ENCODE measurements at regions not wholly inside any gene's neighbourhood (a gene's known extent, or its start where the extent isn't known, plus 50 kb on each side); places are given as distances from the start of the nearest gene placed in this dataset.

DNA sequence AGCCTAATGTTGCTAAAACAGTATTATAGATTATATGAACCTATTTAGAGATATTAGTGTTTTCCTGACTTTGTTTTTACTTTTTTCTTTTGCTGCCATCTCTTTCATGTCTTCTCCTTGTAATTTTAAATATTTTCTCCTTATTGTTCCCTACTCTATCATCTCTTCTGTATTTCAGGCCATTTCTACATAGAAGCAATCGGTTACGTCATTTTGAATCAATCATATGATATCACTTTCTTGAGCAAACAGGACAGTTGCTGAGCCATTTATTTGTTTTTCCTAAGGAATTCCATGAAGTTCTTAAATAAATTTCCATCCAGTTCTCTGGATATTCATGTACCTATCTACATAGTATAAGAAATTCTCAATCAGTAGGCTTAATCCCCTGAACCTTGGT lies 287.2 kb downstream of the NUF2 start:
- TF ChIP-seq, protein P1, sequence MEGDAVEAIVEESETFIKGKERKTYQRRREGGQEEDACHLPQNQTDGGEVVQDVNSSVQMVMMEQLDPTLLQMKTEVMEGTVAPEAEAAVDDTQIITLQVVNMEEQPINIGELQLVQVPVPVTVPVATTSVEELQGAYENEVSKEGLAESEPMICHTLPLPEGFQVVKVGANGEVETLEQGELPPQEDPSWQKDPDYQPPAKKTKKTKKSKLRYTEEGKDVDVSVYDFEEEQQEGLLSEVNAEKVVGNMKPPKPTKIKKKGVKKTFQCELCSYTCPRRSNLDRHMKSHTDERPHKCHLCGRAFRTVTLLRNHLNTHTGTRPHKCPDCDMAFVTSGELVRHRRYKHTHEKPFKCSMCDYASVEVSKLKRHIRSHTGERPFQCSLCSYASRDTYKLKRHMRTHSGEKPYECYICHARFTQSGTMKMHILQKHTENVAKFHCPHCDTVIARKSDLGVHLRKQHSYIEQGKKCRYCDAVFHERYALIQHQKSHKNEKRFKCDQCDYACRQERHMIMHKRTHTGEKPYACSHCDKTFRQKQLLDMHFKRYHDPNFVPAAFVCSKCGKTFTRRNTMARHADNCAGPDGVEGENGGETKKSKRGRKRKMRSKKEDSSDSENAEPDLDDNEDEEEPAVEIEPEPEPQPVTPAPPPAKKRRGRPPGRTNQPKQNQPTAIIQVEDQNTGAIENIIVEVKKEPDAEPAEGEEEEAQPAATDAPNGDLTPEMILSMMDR (IDR thresholded peaks at IDR 0.05): no peak
- intact Hi-C loops (cut with DNase I): no loop called here
- no peak overlapping the region for H3K4me3 ChIP-seq
- no peaks in the 10 kb centered on the region for H3K36me3 ChIP-seq
- no peaks in the 10 kb centered on the region for H3K4me1 ChIP-seq
- no peak overlapping the region for H3K27ac ChIP-seq
- no peaks in the 10 kb centered on the region for H3K27me3 ChIP-seq
- no peaks in the 10 kb centered on the region for H3K9me3 ChIP-seq
- no peak for DNase-seq
- no peak overlapping the region for H3K9ac ChIP-seq (ENCODE audit: low read depth in 2 of 2, low read length in 2 of 2)

DNA sequence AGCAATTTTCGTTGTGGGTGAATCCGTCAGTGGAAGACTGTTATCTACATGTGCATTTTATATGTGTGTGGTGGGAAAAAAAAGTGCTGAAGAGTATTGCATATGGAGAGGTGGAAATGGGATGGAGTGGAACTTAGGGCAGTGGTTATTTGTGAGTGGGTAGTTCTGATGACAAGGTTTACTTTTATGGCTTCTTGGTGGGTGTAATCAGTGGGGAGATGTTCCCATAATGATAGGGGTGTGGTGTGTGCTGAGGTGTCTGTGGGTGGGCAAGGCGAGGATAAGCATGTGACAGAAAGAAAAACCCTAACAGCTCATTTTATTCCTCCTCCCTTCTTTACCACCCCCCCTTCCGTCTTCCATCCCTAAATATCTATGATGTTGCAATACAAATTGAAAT lies 288.1 kb downstream of the NUF2 start:
- H3K4me3 ChIP-seq: no peak overlapping the region
- DNase-seq: no peak
- H3K36me3 ChIP-seq: no peaks in the 10 kb centered on the region
- intact Hi-C loops (cut with DNase I): no loop called here
- TF ChIP-seq, protein P1 (IDR thresholded peaks at IDR 0.05): no peak
- H3K4me1 ChIP-seq: no peaks in the 10 kb centered on the region
- H3K9me3 ChIP-seq: no peaks in the 10 kb centered on the region
- no peaks in the 10 kb centered on the region for H3K27me3 ChIP-seq
- H3K9ac ChIP-seq (ENCODE audit: low read depth in 2 of 2, low read length in 2 of 2): no peak overlapping the region
- H3K27ac ChIP-seq: no peak overlapping the region

DNA sequence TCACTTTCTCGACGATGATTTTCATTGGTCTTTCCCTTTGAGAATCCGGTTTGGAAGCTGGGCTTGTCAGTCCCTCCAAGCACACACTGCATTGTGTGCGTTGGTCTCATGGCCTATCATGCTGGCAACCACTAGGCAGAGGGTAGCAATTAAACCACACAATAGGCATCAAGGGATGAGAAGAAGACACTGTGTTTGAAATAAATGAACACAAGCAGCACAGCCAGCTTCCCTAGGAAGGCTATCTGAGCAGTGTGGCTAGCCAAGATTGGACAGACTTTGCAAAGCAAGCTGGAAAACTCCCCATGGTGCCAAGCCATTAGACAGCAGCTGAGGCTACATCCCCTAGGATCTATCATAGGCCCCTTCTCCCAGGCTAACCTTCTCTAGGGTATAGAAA lies 288.7 kb downstream of the NUF2 start:
- no peak overlapping the region for H3K27ac ChIP-seq
- H3K9ac ChIP-seq (ENCODE audit: low read depth in 2 of 2, low read length in 2 of 2): no peak overlapping the region

DNA sequence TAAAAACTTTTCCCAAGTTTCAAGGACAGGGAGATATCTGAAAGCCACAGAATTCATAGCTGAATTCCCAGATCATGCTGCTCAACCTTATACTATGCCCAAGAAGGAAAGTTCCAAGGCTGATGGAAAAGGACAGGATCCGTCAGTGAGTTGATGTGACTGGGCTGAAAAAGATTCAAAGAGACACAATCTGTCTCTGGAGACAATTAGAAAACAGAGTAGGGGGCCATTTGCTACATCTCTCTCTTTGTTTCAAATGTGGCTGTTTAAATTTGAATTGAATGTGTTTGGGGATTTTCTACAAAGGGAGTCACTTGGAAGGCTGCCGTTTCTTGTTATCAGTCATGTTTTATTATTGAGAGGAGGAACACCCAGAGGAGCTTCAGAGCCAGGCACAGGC lies 292.6 kb downstream of the NUF2 start:
- intact Hi-C loops (cut with DNase I): no loop called here

More for the DNA sequence above, 288.7 kb downstream of the NUF2 start:
- Histone ChIP-seq H3K4me3 (no peak overlapping the region), H3K4me1 (no peaks in the 10 kb centered on the region), H3K9me3 (no peaks in the 10 kb centered on the region), H3K36me3 (no peaks in the 10 kb centered on the region), H3K27me3 (no peaks in the 10 kb centered on the region)
- intact Hi-C loops (cut with DNase I): no loop called here
- DNase-seq: no peak
- TF ChIP-seq, protein P1 (IDR thresholded peaks at IDR 0.05): no peak

DNA sequence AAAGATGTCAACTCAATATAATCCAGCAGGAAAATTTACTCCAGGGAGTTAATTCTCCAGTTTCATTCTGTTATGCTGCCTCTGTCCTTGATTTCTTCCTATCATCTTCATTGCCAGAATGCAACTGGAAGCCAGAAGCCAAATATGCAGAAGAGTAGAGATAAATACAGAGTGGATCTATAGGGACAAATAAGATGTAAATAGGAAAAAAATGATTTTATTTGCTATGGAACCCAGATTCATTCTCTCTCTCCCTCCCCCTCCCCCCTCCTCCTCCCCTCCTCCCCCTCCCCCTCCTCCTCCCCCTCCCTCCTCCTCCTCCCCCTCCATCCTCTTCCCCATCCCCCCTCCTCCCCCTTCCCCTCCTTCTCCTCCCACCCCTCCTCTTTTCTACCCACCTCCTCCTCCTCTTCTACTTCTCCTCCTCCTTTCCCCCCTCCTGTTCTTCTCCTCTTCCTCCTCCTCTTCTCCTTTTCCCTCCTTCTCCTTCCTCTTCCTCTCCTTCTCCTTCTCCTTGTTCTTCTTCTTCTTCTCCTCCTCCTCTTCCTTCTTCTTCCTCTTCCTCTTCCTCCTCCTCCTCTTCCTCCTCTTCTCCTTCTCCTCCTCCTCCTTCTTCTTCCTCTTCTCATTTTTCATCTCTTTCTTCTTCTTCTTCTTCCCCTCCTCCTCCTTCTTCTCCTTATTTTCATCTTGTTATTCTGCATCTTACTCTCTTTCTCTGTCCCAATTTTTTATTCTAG lies 306.4 kb downstream of the NUF2 start:
- intact Hi-C loops (cut with DNase I): no loop called here
- TF ChIP-seq, protein P1 (IDR thresholded peaks at IDR 0.05): no peak
- Histone ChIP-seq H3K9ac (ENCODE audit: low read depth in 2 of 2, low read length in 2 of 2) (no peak overlapping the region), H3K27ac (no peak overlapping the region), H3K36me3 (no peaks in the 10 kb centered on the region), H3K4me3 (no peak overlapping the region), H3K9me3 (no peaks in the 10 kb centered on the region), H3K4me1 (no peaks in the 10 kb centered on the region), H3K27me3 (no peaks in the 10 kb centered on the region)
- DNase-seq: no peak

More for the DNA sequence above, 292.6 kb downstream of the NUF2 start:
- Histone ChIP-seq H3K27me3 (no peaks in the 10 kb centered on the region), H3K9ac (ENCODE audit: low read depth in 2 of 2, low read length in 2 of 2) (no peak overlapping the region), H3K27ac (no peak overlapping the region), H3K36me3 (no peaks in the 10 kb centered on the region), H3K4me3 (no peak overlapping the region), H3K9me3 (no peaks in the 10 kb centered on the region), H3K4me1 (no peaks in the 10 kb centered on the region)
- TF ChIP-seq, protein P1 (IDR thresholded peaks at IDR 0.05): no peak
- DNase-seq: no peak
